HUDEP-2 (cell line): ENCODE measurements at regions not wholly inside any gene's neighbourhood (a gene's known extent, or its start where the extent isn't known, plus 50 kb on each side); places are given as distances from the start of the nearest gene placed in this dataset.
"Not testable (repeated sequence)": the region's sequence is repeated elsewhere in the genome, so short reads cannot be mapped to it uniquely, and the experiment has no call there.

Experiments
- DNase-seq, 76 experiments: peaks; one replicate each; lab custom pipeline; 2025; ENCODE audit not compliant: unreplicated experiment in 76 of 76; lab: John Stamatoyannopoulos, UW

GRCh38 chr2:71926876-71927756 lies 220.5 kb downstream of the CYP26B1 start:
- DNase-seq: no peak

- no peak for DNase-seq
Observed at GRCh38 chr2:71926089-71926447, 221.6 kb downstream of the CYP26B1 start.

- DNase-seq: no peak
Observed at GRCh38 chr2:71925268-71926088, 222.2 kb downstream of the CYP26B1 start.

DNA sequence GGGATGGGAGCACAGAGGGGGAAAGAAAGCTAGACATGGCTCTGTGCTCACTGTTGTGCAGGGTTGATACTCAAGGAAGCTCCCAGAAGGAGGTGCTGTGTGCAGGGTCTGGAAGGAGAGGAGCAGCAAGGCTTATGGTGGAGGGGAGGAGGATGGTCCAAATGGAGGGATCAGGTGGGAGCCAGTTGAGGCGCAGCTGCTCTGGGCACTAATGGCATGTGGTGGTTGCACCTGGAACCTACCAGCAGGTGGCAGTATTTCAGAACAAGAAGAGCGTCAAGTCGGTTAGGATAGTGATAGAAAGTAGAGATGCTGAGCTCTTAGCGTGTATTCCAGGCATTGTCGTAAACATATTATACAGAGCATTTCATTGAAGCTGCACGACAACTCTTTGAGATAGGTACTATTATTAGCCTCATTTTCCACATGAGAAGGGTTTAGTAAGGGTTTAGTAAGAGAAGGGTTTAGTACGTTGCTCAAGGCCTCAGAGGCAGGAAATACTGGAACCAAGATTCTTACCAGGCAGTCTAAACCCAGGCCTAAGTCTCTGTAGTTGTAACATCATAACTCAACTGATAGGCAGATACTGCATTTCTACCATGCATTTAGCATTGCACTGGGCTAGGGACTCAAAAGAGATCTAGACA lies 223.7 kb downstream of the CYP26B1 start:
- DNase-seq: peak in 51 of 76 experiments; percentile 2 to 64 (median 24)

DNA sequence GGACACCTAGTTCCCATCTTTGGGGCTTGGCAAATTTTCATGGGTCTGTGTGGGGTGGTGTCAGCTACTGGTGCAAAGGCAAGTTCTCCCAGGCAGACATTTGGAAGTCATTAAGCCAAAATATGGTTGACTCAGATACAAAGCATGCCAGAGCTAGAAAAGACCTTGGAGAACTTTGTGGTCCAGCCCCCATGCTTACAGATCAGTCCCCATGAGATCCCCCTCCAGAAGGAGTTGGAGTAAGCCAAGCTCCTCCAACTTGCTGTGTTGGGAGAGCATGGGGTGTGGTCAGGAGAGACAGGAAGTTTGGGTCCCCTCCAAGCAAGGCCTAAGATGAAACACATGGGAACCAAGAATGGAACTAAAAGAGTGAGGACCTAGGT lies 224.5 kb downstream of the CYP26B1 start:
- DNase-seq: no peak

GRCh38 chr2:71922499-71923142 lies 225.0 kb downstream of the CYP26B1 start:
- no peak for DNase-seq

- DNase-seq: no peak
Observed at GRCh38 chr2:71922091-71922490, 225.6 kb downstream of the CYP26B1 start.

DNA sequence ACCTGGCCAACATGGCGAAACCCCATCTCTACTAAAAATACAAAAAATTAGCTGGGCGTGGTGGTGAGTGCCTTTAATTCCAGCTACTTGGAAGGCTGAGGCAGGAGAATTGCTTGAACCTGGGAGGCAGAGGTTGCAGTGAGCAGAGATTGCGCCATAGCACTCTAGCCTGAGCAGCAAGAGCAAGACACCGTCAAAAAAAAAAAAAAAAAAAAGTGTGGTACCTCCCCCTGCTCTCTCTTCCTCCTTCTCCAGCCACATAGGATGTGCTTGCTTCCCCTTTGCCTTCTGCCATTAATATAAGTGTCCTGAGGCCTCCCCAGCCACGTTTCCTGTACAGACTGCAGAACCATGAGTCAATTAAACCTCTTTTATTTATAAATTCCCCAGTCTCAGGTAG lies 226.8 kb downstream of the CYP26B1 start:
- DNase-seq: not testable (repeated sequence)

- DNase-seq: no peak
Observed at GRCh38 chr2:71919708-71920107, 228.0 kb downstream of the CYP26B1 start.

DNA sequence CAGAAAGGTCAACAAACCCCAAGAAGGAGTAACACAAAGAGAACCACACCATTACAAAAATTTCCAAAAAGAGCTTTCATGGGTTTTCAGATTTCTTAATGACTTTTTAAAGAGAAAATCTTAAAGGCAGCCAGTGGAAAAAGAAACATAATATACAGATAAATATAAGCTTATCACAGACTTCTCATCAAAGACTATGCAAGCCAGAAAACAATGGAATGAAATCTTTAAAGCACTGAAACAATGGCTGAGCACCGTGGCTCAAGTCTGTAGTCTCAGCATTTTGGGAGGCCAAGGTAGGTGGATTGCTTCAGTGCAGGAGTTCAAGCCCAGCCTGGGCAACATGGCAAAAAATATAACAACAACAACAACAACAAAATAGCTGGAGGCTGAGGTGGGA lies 237.4 kb downstream of the CYP26B1 start:
- DNase-seq: no peak

DNA sequence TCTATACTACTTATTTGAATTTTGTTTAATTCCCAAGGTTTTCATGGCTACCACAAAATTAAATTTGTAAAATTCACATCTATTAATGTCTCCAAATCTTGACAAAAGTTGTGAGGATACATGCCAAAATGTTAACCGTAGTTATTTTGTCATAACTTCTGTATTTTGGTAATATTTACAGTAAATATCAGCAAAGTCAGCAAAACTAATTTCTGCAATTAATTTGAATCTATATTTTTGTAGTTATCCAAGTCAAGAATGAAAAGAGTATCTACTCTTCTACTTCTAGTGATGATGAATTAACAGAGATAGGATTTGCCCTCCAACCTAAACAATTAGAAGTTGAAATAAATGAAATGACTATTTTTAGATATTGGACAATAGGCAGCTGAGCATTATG lies 238.9 kb downstream of the CYP26B1 start:
- no peak for DNase-seq

GRCh38 chr2:71907503-71907902 lies 240.2 kb downstream of the CYP26B1 start:
- no peak for DNase-seq

GRCh38 chr2:71906357-71906973 lies 241.2 kb downstream of the CYP26B1 start:
- DNase-seq: no peak

DNA sequence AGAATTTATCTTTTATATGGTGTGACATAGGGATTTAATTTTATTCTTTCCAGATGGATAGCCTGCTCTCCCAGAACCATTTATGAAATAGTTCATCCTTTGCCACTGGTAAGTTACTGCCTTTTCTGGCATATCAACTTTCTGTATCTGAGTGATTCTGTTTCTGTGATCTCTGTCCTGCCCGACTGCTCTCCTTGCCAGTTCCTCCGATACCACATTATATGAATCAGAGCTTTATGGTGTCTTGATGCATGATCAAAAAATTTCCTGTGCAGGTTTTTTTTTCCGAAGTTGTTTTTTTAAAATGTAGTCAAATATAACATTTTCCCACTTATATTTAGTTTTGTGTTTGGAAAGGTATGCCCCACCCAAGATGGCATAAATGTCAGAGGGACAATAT lies 242.5 kb downstream of the CYP26B1 start:
- no peak for DNase-seq

DNA sequence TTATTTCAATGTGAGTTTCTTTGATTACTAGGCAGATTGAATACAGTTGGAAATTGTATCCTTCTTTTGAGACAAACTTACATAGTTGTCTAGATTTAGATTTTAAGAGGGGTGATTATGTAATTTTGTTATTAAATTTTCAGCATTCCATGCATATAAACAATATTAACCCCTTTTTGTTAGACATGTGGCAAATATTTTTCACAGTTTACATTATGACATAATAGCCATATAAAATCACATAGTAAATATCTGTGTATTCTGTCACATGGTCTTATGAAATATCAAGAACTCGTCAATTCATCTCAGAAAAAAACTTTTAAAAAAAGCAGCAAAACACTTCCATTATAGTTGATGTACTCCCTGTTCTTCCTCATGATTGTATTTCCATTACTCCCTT lies 243.8 kb downstream of the CYP26B1 start:
- no peak for DNase-seq

DNA sequence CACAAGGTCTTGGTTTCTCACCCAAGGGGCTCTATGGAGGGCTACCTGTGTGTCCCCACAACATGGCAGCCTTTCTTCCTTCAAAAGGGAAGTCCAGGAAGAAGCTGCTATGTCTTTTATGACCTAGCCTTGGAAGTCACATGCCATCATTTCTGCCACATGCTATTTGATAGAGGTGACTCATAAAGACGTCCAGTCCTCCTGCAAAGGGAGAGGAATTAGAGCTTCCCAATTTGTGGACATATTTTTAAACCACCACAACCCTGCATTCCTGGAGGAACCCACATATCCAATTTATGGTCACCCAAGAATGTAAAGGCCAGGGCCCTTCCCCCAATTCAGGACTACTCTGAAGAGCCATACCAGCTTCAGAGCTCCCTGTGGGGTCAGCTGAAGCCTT lies 246.2 kb downstream of the CYP26B1 start:
- DNase-seq: no peak

- no peak for DNase-seq
Observed at GRCh38 chr2:71898851-71899681, 248.6 kb downstream of the CYP26B1 start.

DNA sequence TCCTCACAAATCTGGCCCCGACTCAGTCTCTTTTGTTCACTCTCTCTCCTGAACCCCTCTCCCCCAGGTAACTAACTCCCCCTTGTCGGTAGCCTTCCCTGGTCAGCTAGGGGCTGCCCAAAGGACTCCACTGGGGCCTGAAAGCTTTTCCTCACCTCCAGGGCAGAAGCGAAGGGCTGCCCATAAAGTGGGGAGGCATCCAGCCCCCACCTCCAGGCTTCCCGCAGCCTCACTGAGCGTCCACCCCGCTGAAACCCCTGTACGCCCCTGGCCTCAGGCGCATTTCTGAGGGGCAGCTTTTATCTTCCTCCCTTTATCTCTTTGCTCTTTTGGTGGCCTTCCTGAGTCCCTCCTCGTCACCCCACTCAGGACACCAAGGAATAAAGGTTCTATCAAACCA lies 249.3 kb downstream of the CYP26B1 start:
- DNase-seq: no peak

DNA sequence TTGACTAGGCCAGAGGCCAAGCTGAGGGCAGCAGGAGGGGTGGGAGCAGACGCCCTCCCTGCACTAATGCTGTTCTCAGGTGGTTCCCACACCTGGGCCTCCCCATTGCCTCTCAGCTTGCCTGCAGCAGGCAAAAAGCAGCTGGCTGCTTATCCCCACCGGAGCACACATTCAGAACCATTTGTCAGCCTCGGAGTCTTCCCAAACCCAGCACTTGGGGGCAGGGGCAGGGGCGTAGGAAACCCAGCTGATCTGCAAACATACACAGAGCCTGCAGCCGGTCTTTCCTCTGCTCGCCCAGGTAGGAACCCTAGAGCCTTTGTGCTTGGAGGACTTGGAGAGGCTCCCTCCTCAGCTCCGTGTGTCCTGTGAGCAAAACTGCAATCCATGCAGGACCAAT lies 249.8 kb downstream of the CYP26B1 start:
- no peak for DNase-seq

DNA sequence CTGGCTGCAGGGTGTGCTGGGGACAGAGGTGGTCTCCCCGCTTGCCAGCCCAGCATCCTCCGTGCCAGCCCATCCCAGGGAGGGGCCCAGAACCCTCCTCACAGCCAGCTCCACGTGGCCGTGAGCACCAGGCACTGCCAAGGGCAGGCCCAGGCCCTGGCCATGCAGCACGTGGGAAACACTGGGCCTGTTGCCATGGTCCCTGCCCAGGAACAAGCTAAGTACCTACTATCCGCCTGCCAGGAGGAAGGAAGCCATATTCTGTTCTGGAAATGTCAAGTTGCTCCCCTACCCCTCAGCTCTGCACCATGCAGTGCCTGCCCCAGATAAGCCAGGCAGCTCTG lies 250.6 kb downstream of the CYP26B1 start:
- peak in 9 of 76 experiments; percentile 4 to 37 (median 18) for DNase-seq
